ENCODE measurements at regions not wholly inside any gene's neighbourhood (a gene's known extent, or its start where the extent isn't known, plus 50 kb on each side); places are given as distances from the start of the nearest gene placed in this dataset.
A peak's percentile ranks its signal among the peaks of the same experiment; 100 is the strongest.

- peak; percentile 55 to 83 (median 69) for DNase-seq
Observed at GRCh38 chr9:88766778-88767503, 224.3 kb upstream of the S1PR3 start.

- no peak for DNase-seq
Observed at GRCh38 chr9:88767504-88767790, 223.8 kb upstream of the S1PR3 start.

GRCh38 chr9:88772575-88772974 lies 218.7 kb upstream of the S1PR3 start:
- DNase-seq: no peak

- no peak for DNase-seq
Observed at GRCh38 chr9:88773126-88773525, 218.1 kb upstream of the S1PR3 start.

- peak in 2 of 3 donors; percentile 41 to 53 for DNase-seq
Observed at GRCh38 chr9:88773627-88774244, 217.5 kb upstream of the S1PR3 start.

- peak in 1 of 3 donors; percentile 33 for DNase-seq
Observed at GRCh38 chr9:88775037-88775471, 216.2 kb upstream of the S1PR3 start.

GRCh38 chr9:88775559-88775958 lies 215.7 kb upstream of the S1PR3 start:
- DNase-seq: no peak

GRCh38 chr9:88775966-88776365 lies 215.3 kb upstream of the S1PR3 start:
- DNase-seq: no peak

GRCh38 chr9:88776717-88777497 lies 214.4 kb upstream of the S1PR3 start:
- no peak for DNase-seq

GRCh38 chr9:88777498-88778312 lies 213.6 kb upstream of the S1PR3 start:
- DNase-seq: peak; percentile 78 to 79 (median 79)

GRCh38 chr9:88781628-88782391 lies 209.5 kb upstream of the S1PR3 start:
- DNase-seq: peak; percentile 47 to 65 (median 50)

- no peak for DNase-seq
Observed at GRCh38 chr9:88782931-88783710, 208.1 kb upstream of the S1PR3 start.

- DNase-seq: peak in 2 of 3 donors; percentile 41 to 62
Observed at GRCh38 chr9:88783711-88784083, 207.6 kb upstream of the S1PR3 start.

GRCh38 chr9:88784960-88785359 lies 206.3 kb upstream of the S1PR3 start:
- no peak for DNase-seq

GRCh38 chr9:88786291-88787079 lies 204.8 kb upstream of the S1PR3 start:
- no peak for DNase-seq

- peak; percentile 57 to 92 (median 78) for DNase-seq
Observed at GRCh38 chr9:88789785-88790184, 201.5 kb upstream of the S1PR3 start.

GRCh38 chr9:88791105-88791805 lies 200.0 kb upstream of the S1PR3 start:
- peak; percentile 75 to 95 (median 83) for DNase-seq

GRCh38 chr9:88792502-88792901 lies 198.8 kb upstream of the S1PR3 start:
- DNase-seq: no peak

GRCh38 chr9:88794100-88794499 lies 197.2 kb upstream of the S1PR3 start:
- DNase-seq: peak; percentile 35 to 45 (median 45)

- DNase-seq: no peak
Observed at GRCh38 chr9:88796947-88797346, 194.3 kb upstream of the S1PR3 start.

All from suppressor macrophage treated with lipopolysaccharide for 1 hour (primary cell).